PC-3 (cell line): ENCODE measurements at regions not wholly inside any gene's neighbourhood (a gene's known extent, or its start where the extent isn't known, plus 50 kb on each side); places are given as distances from the start of the nearest gene placed in this dataset.

Experiments
- CTCF ChIP-seq: fragments of 300-600 bp; sonication (generic); conservative IDR thresholded peaks from 2 replicates; pipeline ENCODE4 v1.5.1; 2017; ENCODE audit warnings: antibody characterized with exemption, low read depth, mild to moderate bottlenecking, low read length
- EZH2phosphoT487 ChIP-seq: fragments of 300-600 bp; sonication (generic); IDR thresholded peaks from 2 replicates; pipeline ENCODE4 v1.6.1; 2018; ENCODE audit warnings: mild to moderate bottlenecking, antibody characterized with exemption, low read length, borderline replicate concordance

DNA sequence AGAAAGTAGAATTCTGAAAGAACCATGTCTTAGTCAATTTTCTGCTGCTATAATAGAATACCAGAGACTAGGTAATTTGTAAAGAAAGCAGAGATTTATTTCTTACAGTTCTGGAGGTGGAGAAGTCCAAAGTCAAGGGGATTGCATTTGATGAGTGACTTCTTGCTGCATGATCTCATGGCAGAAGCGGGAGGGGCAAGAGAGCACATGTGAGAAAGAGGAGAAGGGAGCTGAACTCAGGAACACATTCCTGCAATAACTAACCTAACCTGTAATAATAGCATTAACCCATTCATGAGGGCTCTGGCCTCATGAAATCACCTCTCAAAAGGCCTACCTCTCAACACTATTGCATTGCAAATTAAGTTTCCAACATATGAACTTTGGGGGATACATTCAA is 797.5 kb upstream of the POU3F3 start:
- TF ChIP-seq CTCF (no peak), EZH2phosphoT487 (no peak)
